Right lobe of liver (tissue), 4 donors: ENCODE measurements at regions not wholly inside any gene's neighbourhood (a gene's known extent, or its start where the extent isn't known, plus 50 kb on each side); places are given as distances from the start of the nearest gene placed in this dataset.

ENCODE experiments used
- CTCF ChIP-seq, 4 donors: fragments of 200-600 bp in 3 of 4; fragments of 450-650 bp in 1 of 4; IDR thresholded peaks; one replicate each; pipeline versions ENCODE4 v1.5.1 to v1.8.0; 2016 to 2022; ENCODE audit warnings: antibody characterized with exemption in 4 of 4, mild to moderate bottlenecking in 2 of 4
- POLR2A ChIP-seq: fragments of 450-650 bp; IDR thresholded peaks from one replicate; pipeline ENCODE4 v1.6.1; 2017; ENCODE audit warnings: antibody characterized with exemption, mild to moderate bottlenecking
- donor health status: DM: no; HTN: no; CAD: no.
- donor health status: DM: no; HTN: no; CAD: no.
- donor health status: DM: no; HTN: yes; CAD: no.

DNA sequence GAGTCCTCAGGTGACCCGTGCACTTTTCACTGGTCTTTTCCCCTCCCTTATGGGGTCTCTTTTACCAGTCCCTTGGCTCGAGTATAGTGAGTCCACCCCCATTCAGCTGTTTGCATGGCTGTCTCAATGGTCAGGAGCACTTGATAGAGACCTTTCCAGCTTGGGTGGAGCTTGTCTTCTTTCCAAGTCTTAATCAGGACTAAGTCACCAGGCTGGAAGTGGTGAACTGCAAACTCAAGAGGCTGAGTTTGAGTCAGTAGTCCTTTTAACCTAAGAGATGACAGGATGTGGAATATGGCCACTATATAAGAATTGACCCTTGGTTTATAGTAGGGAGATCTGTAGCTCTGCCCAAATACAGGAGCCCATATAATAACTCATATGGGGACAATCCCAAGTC, 279.7 kb downstream of the PYDC2 start:
- TF ChIP-seq POLR2A (no peak), CTCF (IDR thresholded peaks at IDR 0.05) (no peak)
